ENCODE measurements at regions not wholly inside any gene's neighbourhood (a gene's known extent, or its start where the extent isn't known, plus 50 kb on each side); places are given as distances from the start of the nearest gene placed in this dataset.

GRCh38 chr1:83813576-83813975 lies 185.4 kb downstream of the TTLL7 start:
- TF ChIP-seq, protein P1, sequence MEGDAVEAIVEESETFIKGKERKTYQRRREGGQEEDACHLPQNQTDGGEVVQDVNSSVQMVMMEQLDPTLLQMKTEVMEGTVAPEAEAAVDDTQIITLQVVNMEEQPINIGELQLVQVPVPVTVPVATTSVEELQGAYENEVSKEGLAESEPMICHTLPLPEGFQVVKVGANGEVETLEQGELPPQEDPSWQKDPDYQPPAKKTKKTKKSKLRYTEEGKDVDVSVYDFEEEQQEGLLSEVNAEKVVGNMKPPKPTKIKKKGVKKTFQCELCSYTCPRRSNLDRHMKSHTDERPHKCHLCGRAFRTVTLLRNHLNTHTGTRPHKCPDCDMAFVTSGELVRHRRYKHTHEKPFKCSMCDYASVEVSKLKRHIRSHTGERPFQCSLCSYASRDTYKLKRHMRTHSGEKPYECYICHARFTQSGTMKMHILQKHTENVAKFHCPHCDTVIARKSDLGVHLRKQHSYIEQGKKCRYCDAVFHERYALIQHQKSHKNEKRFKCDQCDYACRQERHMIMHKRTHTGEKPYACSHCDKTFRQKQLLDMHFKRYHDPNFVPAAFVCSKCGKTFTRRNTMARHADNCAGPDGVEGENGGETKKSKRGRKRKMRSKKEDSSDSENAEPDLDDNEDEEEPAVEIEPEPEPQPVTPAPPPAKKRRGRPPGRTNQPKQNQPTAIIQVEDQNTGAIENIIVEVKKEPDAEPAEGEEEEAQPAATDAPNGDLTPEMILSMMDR (IDR thresholded peaks at IDR 0.05), result no peak
- TF ChIP-seq POLR2A (IDR thresholded peaks at IDR 0.05), result no peak
- Histone ChIP-seq H3K9me3 (no peaks in the 10 kb centered on the region), H3K27me3 (no peaks in the 10 kb centered on the region), H3K4me1 (no peaks in the 10 kb centered on the region), H3K4me3 (no peak overlapping the region), H3K27ac (no peak overlapping the region), H3K36me3 (no peaks in the 10 kb centered on the region)
- no peak for DNase-seq
- intact Hi-C loops (cut with DNase I), result no loop called here
- WGBS, 2 donors, result 93 to 100% methylated on average over 4 of the region's 4 CpGs

DNA sequence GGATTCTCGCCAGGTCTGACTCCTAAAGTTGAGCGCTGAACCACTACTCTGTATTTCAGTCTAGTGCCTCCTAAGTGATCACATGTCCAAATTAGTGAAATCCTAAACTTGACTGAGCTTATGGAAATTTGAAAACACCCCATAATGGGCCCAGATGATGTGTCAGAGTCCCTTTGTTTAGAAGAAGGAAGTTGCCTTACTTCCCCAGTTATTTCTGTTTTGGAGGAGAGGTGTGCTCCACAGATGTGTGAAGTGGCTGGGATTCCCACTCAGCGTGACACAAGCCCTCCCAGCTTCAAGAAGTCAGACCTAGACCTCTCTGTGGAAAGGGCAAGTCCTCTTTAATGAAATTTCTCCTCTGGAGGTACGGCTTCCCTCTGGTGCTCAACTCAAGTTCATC lies 188.8 kb downstream of the TTLL7 start:
- Histone ChIP-seq H3K4me1 (no peaks in the 10 kb centered on the region), H3K9me3 (no peaks in the 10 kb centered on the region), H3K27me3 (no peaks in the 10 kb centered on the region), H3K27ac (no peak overlapping the region), H3K4me3 (no peak overlapping the region), H3K36me3 (no peaks in the 10 kb centered on the region)
- WGBS, 2 donors, result 78 to 81% methylated on average over 4 of the region's 4 CpGs
- TF ChIP-seq POLR2A (IDR thresholded peaks at IDR 0.05), result no peak
- TF ChIP-seq, protein P1 (IDR thresholded peaks at IDR 0.05), result no peak
- DNase-seq, result no peak
- intact Hi-C loops (cut with DNase I), result no loop called here

DNA sequence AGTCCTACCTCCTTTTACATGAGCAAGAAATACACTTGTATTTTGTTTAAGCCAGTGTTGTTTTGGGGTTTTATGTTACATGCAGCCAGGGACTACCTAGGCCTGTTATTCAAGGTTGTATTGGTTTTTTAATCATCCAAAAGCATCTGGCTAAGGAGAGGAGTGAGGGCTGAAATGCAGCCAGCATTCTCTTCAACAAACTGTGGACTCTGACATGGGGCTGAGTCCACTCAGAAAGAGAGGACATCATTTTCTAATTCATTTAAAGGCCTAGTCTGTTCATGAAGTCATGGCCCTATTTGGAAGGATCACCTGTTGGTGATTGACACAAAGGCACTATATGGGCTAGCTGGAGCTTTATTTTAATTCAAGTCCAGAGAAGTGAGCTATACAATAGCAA lies 190.4 kb downstream of the TTLL7 start:
- no peak for DNase-seq
- H3K27ac ChIP-seq, result no peak overlapping the region
- no peak for TF ChIP-seq POLR2A (IDR thresholded peaks at IDR 0.05)
- TF ChIP-seq, protein P1 (IDR thresholded peaks at IDR 0.05), result no peak
- H3K4me3 ChIP-seq, result no peak overlapping the region
- no peaks in the 10 kb centered on the region for H3K9me3 ChIP-seq
- intact Hi-C loops (cut with DNase I), result no loop called here
- H3K4me1 ChIP-seq, result no peaks in the 10 kb centered on the region
- no peaks in the 10 kb centered on the region for H3K27me3 ChIP-seq
- H3K36me3 ChIP-seq, result no peaks in the 10 kb centered on the region

DNA sequence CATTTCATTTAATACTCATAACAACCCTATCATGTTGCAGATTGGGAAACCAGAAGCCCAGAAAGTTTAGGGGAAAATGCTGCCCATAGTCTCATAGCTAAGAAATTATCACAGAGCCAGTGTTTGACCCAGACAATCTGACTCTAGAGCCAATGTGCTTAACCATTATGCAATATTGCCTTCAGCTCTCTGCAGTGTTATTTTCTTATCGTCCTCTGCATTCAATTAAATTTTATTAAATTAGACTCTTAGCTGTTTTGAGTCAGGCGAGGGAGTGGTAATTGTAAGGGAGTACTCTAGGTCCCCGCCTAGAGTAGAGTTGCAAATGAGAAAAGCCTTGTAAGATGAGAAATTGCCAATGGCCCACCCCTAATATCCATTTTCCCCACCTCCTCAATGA lies 191.1 kb downstream of the TTLL7 start:
- 74 to 85% methylated on average over 3 of the region's 3 CpGs for WGBS, 2 donors
- intact Hi-C loops (cut with DNase I), result no loop called here
- no peak for DNase-seq
- no peak for TF ChIP-seq POLR2A (IDR thresholded peaks at IDR 0.05)
- TF ChIP-seq, protein P1 (IDR thresholded peaks at IDR 0.05), result no peak
- H3K4me3 ChIP-seq, result no peak overlapping the region
- no peaks in the 10 kb centered on the region for H3K36me3 ChIP-seq
- no peaks in the 10 kb centered on the region for H3K9me3 ChIP-seq
- no peak overlapping the region for H3K27ac ChIP-seq
- no peaks in the 10 kb centered on the region for H3K27me3 ChIP-seq
- no peaks in the 10 kb centered on the region for H3K4me1 ChIP-seq

- 60 to 78% methylated on average over 1 of the region's 1 CpG for WGBS, 2 donors
- intact Hi-C loops (cut with DNase I), result no loop called here
- Histone ChIP-seq H3K36me3 (no peaks in the 10 kb centered on the region), H3K9me3 (no peaks in the 10 kb centered on the region), H3K27me3 (no peaks in the 10 kb centered on the region), H3K4me1 (no peaks in the 10 kb centered on the region), H3K27ac (no peak overlapping the region), H3K4me3 (no peak overlapping the region)
- DNase-seq, result no peak
- TF ChIP-seq, protein P1 (IDR thresholded peaks at IDR 0.05), result no peak
- TF ChIP-seq POLR2A (IDR thresholded peaks at IDR 0.05), result no peak
Observed at GRCh38 chr1:83807231-83807630, 191.7 kb downstream of the TTLL7 start.
